Astrocyte of the spinal cord (primary cell): ENCODE measurements at regions not wholly inside any gene's neighbourhood (a gene's known extent, or its start where the extent isn't known, plus 50 kb on each side); places are given as distances from the start of the nearest gene placed in this dataset.

ENCODE experiments used
- DNase-seq: peaks from one replicate; pipeline ENCODE4 v3.0.0; 2011; ENCODE audit warnings: low read depth, low spot score
- H3K4me3 ChIP-seq: 2 replicates; pipeline ENCODE4 v1.5.1; 2011; ENCODE audit warnings: low read depth, mild to moderate bottlenecking, low read length, moderate library complexity
- in situ Hi-C: cut with HindIII; loops from 2 replicates; pipeline ENCODE4 v1.10.0; 2017; ENCODE audit warnings: low sequenced_read_pairs
- TF ChIP-seq, protein P1 (sequence below): IDR thresholded peaks from 2 replicates; pipeline ENCODE4 v1.5.1; 2012; ENCODE audit warnings: low read depth, mild to moderate bottlenecking, low read length, inconsistent platforms

DNA sequence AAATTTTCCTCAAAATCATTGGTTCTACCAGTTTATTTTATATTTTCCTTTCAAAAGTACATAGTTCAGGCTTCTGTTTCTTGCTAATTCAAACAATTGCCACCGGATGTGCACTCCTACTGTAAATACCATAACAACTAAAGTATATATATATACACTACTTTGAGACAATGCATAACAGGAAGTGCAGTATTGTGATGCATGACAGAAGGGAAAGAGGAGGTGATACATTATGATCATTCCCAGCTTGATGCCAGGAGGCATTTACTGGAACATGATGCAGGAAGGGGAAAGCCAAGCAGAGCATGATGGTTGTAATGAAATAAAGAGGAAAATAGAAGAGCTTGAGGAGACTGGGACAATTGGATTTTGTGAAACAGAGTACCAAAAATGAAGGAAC, 215.2 kb upstream of the NT5C1B start:
- DNase-seq = no peak
- TF ChIP-seq, protein P1, sequence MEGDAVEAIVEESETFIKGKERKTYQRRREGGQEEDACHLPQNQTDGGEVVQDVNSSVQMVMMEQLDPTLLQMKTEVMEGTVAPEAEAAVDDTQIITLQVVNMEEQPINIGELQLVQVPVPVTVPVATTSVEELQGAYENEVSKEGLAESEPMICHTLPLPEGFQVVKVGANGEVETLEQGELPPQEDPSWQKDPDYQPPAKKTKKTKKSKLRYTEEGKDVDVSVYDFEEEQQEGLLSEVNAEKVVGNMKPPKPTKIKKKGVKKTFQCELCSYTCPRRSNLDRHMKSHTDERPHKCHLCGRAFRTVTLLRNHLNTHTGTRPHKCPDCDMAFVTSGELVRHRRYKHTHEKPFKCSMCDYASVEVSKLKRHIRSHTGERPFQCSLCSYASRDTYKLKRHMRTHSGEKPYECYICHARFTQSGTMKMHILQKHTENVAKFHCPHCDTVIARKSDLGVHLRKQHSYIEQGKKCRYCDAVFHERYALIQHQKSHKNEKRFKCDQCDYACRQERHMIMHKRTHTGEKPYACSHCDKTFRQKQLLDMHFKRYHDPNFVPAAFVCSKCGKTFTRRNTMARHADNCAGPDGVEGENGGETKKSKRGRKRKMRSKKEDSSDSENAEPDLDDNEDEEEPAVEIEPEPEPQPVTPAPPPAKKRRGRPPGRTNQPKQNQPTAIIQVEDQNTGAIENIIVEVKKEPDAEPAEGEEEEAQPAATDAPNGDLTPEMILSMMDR = no peak
- H3K4me3 ChIP-seq = no peak overlapping the region
- in situ Hi-C loops = no loop called here

DNA sequence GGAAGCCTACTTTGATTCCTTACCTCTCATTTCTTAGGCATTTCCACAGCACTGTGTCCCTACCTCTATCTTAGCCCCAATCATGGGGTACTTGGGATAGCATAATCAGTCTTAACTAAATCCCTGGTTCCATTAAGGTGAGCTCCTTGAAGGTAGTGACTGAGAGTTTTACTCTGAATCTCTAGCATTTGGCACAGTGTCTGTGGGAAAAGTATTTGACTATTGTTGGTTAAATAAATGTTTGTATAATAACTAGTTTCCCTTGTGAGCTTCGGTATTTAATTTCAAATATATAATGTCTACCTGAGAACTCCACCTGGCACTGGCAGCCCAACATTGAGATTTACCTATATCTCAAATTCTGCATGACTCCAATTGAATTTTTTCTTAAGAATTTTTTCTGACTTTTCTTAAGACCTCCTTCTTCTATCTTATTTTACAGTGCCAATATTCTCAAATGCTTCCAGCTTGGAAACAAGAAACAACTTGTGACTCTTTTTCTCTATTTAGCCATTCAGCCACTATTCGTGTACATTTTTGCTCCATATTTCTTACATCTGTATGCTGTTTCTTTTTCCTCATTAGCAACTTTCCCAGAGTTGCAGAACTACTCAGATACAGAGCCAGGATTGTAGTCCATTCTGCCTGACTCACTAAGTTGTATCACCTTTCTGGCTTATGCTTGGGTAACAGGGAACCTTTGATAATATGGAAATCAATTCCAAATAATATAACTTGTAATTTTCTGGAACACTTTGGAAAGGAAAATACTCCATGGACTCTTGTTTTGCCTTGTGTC, 214.0 kb upstream of the NT5C1B start:
- DNase-seq = no peak
- TF ChIP-seq, protein P1 = no peak
- in situ Hi-C loops = no loop called here
- H3K4me3 ChIP-seq = no peak overlapping the region

DNA sequence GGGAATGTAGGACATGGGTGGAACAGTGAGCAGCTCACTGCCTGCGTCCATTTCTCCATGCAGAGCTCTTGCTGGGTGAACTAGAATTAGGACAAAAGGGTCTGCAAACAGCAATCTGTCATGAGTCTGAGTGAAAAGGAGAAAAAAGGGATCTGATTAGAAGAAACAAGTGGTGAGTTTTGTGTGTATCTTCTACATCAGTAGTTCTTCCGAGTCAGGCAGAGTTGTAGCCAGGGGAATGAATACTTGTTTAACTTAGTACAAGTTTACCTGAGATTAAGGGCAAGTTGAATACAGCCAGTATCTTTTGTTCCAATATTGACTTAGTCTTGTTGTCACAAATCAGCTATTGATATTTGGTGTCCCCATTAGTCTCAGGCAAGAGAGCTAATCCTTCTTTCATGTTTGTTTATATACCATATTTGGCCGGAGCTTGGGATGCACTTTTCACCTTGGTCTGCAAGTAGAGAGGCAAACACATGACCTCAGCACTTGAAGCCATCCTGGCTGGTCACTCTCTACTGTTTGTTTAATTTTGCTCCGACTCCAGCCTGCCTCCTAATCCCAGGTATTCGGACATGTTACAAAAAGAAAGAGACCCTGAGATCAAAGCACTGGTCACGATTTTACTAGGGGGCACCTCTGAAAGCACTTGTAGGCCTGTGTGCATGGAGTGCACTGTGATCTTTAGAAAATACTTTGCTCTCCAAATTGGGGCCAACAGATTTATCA, 211.0 kb upstream of the NT5C1B start:
- no peak for DNase-seq
- TF ChIP-seq, protein P1 = no peak
- H3K4me3 ChIP-seq = no peak overlapping the region
- in situ Hi-C loops = no loop called here

DNA sequence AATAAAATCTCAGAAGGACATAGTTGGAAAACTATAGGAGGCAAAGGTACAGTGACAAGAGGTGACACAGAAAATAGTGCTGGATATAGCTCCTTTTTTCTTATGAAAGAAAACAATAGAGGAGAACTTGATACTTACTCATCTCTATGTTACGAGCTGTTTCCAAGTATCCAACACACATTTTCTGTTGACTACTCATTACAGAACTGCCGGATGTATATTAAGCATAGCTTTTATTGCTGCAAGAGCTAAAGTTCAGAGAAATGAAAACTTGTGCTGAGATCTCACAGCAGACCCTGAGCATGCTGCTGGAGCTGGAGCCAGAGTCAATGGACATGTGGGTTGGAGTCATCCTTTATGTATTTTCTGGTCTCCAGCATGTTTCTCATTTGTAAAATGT, 210.0 kb upstream of the NT5C1B start:
- no peak overlapping the region for H3K4me3 ChIP-seq
- in situ Hi-C loops = no loop called here
- no peak for DNase-seq
- TF ChIP-seq, protein P1 = no peak

DNA sequence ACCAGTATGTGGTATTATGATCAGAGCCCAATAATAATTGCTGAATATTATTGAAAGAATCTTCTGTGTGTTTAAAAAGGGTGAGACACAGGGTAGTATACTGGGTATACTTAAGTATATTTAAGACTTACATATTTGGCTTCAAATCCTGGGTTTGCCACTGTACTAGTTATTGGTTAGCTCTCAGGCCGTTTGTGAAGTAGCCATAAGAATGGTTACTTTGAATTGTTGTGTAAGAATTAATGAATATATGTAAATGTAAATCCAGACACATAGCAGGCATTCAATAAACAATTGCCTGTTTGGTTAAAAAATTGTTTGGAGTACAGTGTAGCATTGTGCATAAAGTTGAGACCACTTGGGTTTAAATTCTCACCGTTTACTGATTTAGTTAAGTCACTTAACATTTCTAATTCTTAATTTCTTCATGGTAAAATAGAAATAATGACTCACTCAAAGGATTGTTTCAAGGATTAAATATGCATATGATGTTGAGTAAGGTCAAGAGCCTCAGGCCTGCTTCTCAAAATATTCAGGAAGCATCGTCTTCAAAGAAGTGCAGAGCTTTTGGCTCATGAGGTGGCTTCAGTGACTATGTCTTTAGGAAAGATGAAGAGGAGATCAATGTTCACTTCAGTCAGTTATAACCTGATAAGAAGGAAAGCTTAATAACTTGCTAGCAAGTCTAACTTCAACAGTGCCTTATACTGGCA, 207.9 kb upstream of the NT5C1B start:
- H3K4me3 ChIP-seq = no peak overlapping the region
- TF ChIP-seq, protein P1 = no peak
- in situ Hi-C loops = no loop called here
- DNase-seq = no peak

DNA sequence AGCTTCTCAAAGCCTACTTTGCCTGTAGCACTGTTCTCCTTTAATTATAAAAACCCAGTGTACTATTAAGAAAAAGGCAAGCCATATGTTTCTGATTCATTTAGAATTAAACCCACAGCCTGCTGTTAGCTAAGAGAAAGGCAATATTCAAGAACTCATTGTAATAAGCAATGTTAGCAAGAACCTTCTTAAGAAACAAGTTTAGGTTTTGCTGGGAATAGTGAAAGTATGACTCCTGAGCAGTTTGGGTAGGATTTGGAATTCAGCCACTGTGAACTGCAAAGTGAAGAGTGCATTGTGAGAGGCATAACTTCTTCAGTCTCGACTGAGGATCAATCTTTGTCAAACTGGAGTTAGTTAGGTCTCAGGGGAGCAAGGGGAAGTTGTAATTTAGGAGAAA, 206.5 kb upstream of the NT5C1B start:
- peak; percentile 52 for DNase-seq
- no peak overlapping the region for H3K4me3 ChIP-seq
- in situ Hi-C loops = no loop called here
- TF ChIP-seq, protein P1 = no peak
